Panc1 (cell line): ENCODE measurements at regions not wholly inside any gene's neighbourhood (a gene's known extent, or its start where the extent isn't known, plus 50 kb on each side); places are given as distances from the start of the nearest gene placed in this dataset.

ENCODE experiments used
- ATAC-seq: fragments of 200-7000 bp; cut with Tn5 transposase; 2 replicates; pipeline ENCODE4 v1.9.1; 2020; ENCODE audit warnings: mild to moderate bottlenecking, moderate library complexity
- BruUV-seq: library from RNA; stranded (reverse); fragments of 400-500 nt; replicated peaks from 2 replicates; lab custom pipeline; 2021; lab: Mats Ljungman, UMichigan
- CTCF ChIA-PET: fragments of 300-600 bp; sonication (Branson Sonifier 250); formaldehyde crosslinking; loops from one replicate; lab custom pipeline; 2022; ENCODE audit warnings: antibody characterized with exemption; lab: Charles Lee
- POLR2A ChIA-PET: fragments of 300-600 bp; sonication (Branson Sonifier 250); formaldehyde crosslinking; loops from one replicate; lab custom pipeline; 2022; ENCODE audit warnings: antibody characterized with exemption; lab: Charles Lee
- DNase-seq: peaks from one replicate; pipeline ENCODE4 v3.0.0-alpha.2; 2010; ENCODE audit warnings: low read depth, low spot score
- H3K27ac ChIP-seq: 2 replicates; pipeline ENCODE4 v1.5.1; 2011; ENCODE audit warnings: mild to moderate bottlenecking, low read length, inconsistent platforms
- H3K27me3 ChIP-seq: fragments of 200-500 bp; sonication (Bioruptor generic); 2 replicates; pipeline ENCODE4 v1.6.0; 2014; ENCODE audit warnings: low read length, inconsistent platforms; ENCODE audit not compliant: control insufficient read depth, insufficient read depth
- H3K36me3 ChIP-seq: fragments of 200-500 bp; sonication (Bioruptor generic); 2 replicates; pipeline ENCODE4 v1.5.1; 2014; ENCODE audit warnings: inconsistent platforms, mild to moderate bottlenecking, low read length, moderate library complexity; ENCODE audit not compliant: control insufficient read depth, insufficient read depth
- H3K4me1 ChIP-seq: 2 replicates; pipeline ENCODE4 v1.5.1; 2011; ENCODE audit warnings: inconsistent platforms, mild to moderate bottlenecking, low read length, moderate library complexity; ENCODE audit not compliant: control insufficient read depth, insufficient read depth
- H3K4me3 ChIP-seq, 2 experiments: 2 replicates each; pipeline ENCODE4 v1.5.1; 2011 to 2012; ENCODE audit warnings: low read depth in 2 of 2, low read length in 2 of 2, mild to moderate bottlenecking in 2 of 2, inconsistent platforms in 1 of 2, moderate library complexity in 1 of 2
- H3K9me3 ChIP-seq: fragments of 200-500 bp; sonication (Bioruptor generic); 2 replicates; pipeline ENCODE4 v1.5.1; 2014; ENCODE audit warnings: low read depth, mild to moderate bottlenecking, inconsistent platforms, low read length, moderate library complexity; ENCODE audit not compliant: control insufficient read depth, insufficient read depth
- POLR2AphosphoS5 ChIP-seq: IDR thresholded peaks from 2 replicates; pipeline ENCODE4 v1.6.1; 2012; ENCODE audit warnings: mild to moderate bottlenecking, low read depth, low read length, moderate library complexity
- SIN3A ChIP-seq: IDR thresholded peaks from 2 replicates; pipeline ENCODE4 v1.6.1; 2012; ENCODE audit warnings: low read depth, mild to moderate bottlenecking, low read length, moderate library complexity, borderline replicate concordance; ENCODE audit not compliant: insufficient read depth
- TCF7L2 ChIP-seq: IDR thresholded peaks from 2 replicates; pipeline ENCODE4 v1.6.1; 2011; ENCODE audit warnings: mild to moderate bottlenecking, low read depth, low read length, inconsistent platforms
- in situ Hi-C: cut with HindIII; loops from 2 replicates; pipeline ENCODE4 v1.10.0; 2016; ENCODE audit warnings: low sequenced_read_pairs, low pct_unique_long_range_greater_than_20kb
- intact Hi-C: fragments of 100-400 bp; cut with micrococcal nuclease; formaldehyde crosslinking; loops from one replicate; pipeline ENCODE4 v1.10.0; 2022; ENCODE audit not compliant: unreplicated experiment
- TF ChIP-seq, protein P1 (sequence below): fragments of 450-650 bp; IDR thresholded peaks from 2 replicates; pipeline ENCODE4 v1.5.1; 2017; ENCODE audit warnings: mild to moderate bottlenecking
- TF ChIP-seq, protein P2 (sequence below), 2 experiments: IDR thresholded peaks; 2 replicates each; pipeline ENCODE4 v1.6.1; 2011 to 2012; ENCODE audit warnings: low read depth in 2 of 2, control low read depth in 1 of 2, low read length in 1 of 2, mild to moderate bottlenecking in 1 of 2, moderate library complexity in 1 of 2; ENCODE audit not compliant: insufficient read depth in 1 of 2

DNA sequence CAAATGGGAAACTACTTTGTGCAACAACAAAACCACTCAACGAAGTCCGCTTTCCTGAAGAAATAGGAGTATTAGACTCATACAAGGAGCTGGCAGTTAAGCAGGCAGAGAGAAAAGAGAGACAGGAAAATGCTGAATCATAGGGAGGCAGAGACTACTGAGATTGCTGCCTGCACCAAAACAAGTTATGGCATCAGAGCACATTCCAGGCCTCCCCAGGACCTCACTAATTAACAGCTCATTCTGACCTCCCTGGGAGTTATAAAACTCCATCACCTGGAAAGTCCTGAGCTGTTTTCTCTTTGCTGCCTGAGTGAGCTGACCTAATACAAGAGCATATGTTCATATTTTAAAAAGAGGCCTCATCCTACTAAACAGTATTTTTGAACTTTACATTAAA, 741.0 kb downstream of the MCTP2 start:
- POLR2A ChIA-PET, result no interaction called here
- H3K27me3 ChIP-seq, result no peaks in the 10 kb centered on the region
- intact Hi-C loops, result no loop called here
- in situ Hi-C loops, result no loop called here
- no peaks in the 10 kb centered on the region for H3K36me3 ChIP-seq
- no peak overlapping the region for H3K4me3 ChIP-seq
- no peaks in the 10 kb centered on the region for H3K4me1 ChIP-seq
- BruUV-seq, result no TSS peak
- DNase-seq, result no peak
- no peak for TF ChIP-seq SIN3A
- TF ChIP-seq POLR2AphosphoS5, result no peak
- TF ChIP-seq, protein P1, sequence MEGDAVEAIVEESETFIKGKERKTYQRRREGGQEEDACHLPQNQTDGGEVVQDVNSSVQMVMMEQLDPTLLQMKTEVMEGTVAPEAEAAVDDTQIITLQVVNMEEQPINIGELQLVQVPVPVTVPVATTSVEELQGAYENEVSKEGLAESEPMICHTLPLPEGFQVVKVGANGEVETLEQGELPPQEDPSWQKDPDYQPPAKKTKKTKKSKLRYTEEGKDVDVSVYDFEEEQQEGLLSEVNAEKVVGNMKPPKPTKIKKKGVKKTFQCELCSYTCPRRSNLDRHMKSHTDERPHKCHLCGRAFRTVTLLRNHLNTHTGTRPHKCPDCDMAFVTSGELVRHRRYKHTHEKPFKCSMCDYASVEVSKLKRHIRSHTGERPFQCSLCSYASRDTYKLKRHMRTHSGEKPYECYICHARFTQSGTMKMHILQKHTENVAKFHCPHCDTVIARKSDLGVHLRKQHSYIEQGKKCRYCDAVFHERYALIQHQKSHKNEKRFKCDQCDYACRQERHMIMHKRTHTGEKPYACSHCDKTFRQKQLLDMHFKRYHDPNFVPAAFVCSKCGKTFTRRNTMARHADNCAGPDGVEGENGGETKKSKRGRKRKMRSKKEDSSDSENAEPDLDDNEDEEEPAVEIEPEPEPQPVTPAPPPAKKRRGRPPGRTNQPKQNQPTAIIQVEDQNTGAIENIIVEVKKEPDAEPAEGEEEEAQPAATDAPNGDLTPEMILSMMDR, result no peak
- no peak for TF ChIP-seq TCF7L2
- TF ChIP-seq, protein P2, sequence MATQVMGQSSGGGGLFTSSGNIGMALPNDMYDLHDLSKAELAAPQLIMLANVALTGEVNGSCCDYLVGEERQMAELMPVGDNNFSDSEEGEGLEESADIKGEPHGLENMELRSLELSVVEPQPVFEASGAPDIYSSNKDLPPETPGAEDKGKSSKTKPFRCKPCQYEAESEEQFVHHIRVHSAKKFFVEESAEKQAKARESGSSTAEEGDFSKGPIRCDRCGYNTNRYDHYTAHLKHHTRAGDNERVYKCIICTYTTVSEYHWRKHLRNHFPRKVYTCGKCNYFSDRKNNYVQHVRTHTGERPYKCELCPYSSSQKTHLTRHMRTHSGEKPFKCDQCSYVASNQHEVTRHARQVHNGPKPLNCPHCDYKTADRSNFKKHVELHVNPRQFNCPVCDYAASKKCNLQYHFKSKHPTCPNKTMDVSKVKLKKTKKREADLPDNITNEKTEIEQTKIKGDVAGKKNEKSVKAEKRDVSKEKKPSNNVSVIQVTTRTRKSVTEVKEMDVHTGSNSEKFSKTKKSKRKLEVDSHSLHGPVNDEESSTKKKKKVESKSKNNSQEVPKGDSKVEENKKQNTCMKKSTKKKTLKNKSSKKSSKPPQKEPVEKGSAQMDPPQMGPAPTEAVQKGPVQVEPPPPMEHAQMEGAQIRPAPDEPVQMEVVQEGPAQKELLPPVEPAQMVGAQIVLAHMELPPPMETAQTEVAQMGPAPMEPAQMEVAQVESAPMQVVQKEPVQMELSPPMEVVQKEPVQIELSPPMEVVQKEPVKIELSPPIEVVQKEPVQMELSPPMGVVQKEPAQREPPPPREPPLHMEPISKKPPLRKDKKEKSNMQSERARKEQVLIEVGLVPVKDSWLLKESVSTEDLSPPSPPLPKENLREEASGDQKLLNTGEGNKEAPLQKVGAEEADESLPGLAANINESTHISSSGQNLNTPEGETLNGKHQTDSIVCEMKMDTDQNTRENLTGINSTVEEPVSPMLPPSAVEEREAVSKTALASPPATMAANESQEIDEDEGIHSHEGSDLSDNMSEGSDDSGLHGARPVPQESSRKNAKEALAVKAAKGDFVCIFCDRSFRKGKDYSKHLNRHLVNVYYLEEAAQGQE (IDR thresholded peaks at IDR 0.05; ENCODE audit: insufficient read depth in 1 of 2, low read depth in 2 of 2, low read length in 1 of 2), result no peak
- CTCF ChIA-PET, result no interaction called here
- no peak for ATAC-seq
- H3K9me3 ChIP-seq, result no peaks in the 10 kb centered on the region
- H3K27ac ChIP-seq, result no peak overlapping the region

DNA sequence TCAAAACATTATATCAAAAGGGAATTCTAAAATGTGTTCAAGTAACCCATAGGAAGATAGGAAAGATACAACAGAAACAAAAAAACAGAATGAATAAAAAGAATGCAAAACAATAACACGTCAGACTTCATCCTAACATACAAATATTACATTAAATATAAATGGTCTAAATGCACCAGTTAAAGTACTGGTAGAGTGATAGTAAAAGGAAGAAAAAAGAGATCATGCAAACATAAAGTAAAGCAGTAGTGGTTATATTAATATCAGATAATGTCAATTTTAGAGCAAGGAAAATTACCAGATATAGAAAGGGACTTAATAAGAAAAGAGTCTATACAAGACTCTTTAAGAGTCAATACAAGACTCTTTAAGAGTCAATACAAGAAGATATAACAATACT, 755.7 kb downstream of the MCTP2 start:
- no peaks in the 10 kb centered on the region for H3K4me1 ChIP-seq
- H3K27me3 ChIP-seq, result no peaks in the 10 kb centered on the region
- H3K27ac ChIP-seq, result no peak overlapping the region
- no peak for TF ChIP-seq POLR2AphosphoS5
- TF ChIP-seq, protein P2 (IDR thresholded peaks at IDR 0.05; ENCODE audit: insufficient read depth in 1 of 2, low read depth in 2 of 2, low read length in 1 of 2), result no peak
- TF ChIP-seq TCF7L2, result no peak
- no peak for TF ChIP-seq SIN3A
- TF ChIP-seq, protein P1, result no peak
- ChIA-PET POLR2A (no interaction called here), CTCF (no interaction called here)
- ATAC-seq (no peak), DNase-seq (no peak)
- no peak overlapping the region for H3K4me3 ChIP-seq
- no TSS peak for BruUV-seq
- in situ Hi-C loops (no loop called here), intact Hi-C loops (no loop called here)
- peaks cover 26% of the 10 kb centered on the region; the same call in 1 of the 2 replicates for H3K9me3 ChIP-seq
- H3K36me3 ChIP-seq, result no peaks in the 10 kb centered on the region
